ENCODE measurements at regions not wholly inside any gene's neighbourhood (a gene's known extent, or its start where the extent isn't known, plus 50 kb on each side); places are given as distances from the start of the nearest gene placed in this dataset.
A peak's percentile ranks its signal among the peaks of the same experiment; 100 is the strongest.

GRCh38 chr13:106916329-106916976, 348.5 kb upstream of the ARGLU1 start:
- DNase-seq = peak; percentile 58

DNA sequence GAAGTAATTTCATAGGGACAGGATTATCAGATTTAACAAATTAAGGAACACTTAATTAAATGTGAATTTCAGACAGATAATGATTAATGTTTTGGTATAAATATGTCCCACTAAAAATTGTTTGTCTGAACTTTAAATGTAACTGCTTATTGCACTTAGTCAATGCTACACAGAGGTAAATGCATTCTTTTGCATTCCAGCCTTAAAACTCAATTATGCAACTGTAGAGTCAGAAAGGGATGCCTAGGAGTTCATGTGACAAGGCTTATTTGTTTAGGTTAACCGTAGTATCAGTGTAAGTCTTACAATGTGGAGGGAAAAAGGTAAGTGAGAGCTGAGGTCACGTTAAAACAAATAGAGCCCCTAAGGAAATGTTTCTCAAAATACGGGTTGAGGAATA, 347.2 kb upstream of the ARGLU1 start:
- DNase-seq = no peak

GRCh38 chr13:106911627-106912026, 343.7 kb upstream of the ARGLU1 start:
- DNase-seq = peak; percentile 5

GRCh38 chr13:106911020-106911419, 343.1 kb upstream of the ARGLU1 start:
- no peak for DNase-seq

- DNase-seq = no peak
These were observed 338.6 kb upstream of the ARGLU1 start for GRCh38 chr13:106906426-106906996.

DNA sequence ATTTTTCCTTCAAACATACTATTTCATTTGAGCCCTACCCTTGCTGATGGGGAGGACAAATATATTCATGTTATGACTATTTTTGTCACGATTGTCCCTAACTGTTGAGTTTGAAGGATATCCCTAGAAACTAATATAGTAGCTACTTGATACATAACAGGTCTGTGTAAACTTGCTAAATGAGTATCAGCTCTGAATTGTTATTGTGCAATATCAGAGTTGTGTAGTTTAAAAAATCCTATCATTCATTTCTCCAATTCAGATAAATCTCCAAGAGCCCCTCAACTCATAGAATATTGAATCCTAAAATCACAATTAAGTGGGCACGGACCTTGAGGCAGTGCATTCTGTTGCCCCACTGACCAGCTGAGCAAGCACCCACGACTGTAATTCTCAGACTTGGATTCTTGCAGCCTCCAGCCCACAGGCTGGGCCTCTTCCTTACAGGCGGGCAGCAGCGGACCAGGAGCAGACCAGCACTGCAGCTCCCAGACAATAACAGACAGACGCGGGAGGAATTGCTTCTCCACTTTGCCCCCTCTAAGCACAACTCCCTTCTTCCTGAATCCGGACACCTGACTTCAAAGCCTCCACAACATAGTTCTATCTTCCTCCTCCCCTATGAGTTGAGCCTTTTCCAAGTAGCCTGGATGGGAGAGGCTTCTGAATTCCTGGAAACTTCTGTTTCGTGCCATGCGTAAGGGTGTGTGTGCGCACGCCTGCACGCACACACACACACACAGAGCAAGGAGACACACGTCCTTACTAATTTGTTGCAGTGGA, 337.6 kb upstream of the ARGLU1 start:
- no peak for DNase-seq

- no peak for DNase-seq
These were observed 331.5 kb upstream of the ARGLU1 start for GRCh38 chr13:106899442-106899841.

DNA sequence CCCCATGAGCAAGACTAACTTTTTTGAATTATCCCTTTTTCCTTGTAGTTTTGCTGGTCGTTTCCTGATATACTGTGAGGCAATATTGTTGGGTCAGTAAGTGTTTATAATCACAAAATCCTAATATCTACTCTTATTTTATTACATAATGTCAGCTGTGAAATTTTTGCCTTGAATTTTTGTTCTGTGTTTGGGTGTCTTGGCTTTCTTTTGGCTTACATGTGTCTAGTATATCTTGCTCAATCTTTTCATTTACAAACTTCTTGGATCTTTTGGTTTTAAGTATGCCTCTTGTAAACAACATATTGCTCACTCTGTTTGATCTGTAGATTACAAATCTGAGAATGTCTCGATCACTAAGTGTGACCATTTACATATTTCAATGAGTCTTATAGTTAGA, 330.3 kb upstream of the ARGLU1 start:
- DNase-seq = no peak

- no peak for DNase-seq
These were observed 320.2 kb upstream of the ARGLU1 start for GRCh38 chr13:106888148-106888547.

DNA sequence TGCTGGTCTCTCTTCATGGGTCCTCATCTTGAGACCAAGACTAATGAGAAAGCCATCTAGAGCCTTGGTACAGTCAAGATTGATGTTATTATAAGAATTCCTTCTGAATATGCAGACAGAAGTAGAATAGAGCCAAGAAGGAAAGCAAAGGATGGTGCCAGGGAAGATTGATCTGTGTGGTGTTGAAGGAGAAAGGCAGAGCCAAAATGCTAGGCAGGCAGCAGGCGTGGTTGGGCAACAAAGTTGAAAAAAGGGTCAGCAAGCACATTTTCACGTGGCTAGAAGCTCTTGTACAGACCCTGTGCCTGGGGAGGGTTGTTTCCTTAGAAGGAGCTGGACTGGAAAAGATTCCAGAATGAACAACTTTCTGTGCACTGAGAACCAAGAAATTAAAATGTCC, 319.7 kb upstream of the ARGLU1 start:
- DNase-seq = no peak

GRCh38 chr13:106883976-106884375, 316.0 kb upstream of the ARGLU1 start:
- no peak for DNase-seq

- DNase-seq = no peak
These were observed 314.3 kb upstream of the ARGLU1 start for GRCh38 chr13:106882246-106882645.

- DNase-seq = no peak
These were observed 311.9 kb upstream of the ARGLU1 start for GRCh38 chr13:106879806-106880205.

DNA sequence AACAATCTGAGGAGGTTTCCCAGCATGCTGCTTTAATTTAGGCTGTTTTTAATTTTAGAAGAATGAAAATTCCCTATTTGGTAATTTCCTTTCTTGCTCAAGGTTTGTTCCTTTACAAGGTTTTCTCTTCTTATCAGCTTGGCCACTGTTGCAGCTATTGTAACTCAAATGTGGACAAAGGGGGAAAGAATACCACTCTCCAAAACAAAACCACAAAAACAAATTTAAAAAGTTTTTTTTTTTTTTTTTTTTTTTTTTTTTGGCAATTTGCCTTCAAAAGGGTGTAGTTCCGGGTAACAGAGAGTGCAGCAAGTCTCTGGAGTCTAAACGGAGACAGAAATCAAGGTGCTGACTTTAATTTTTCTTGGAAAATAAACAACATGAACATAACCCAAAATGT, 306.4 kb upstream of the ARGLU1 start:
- DNase-seq = no peak

GRCh38 chr13:106873810-106874209, 305.9 kb upstream of the ARGLU1 start:
- no peak for DNase-seq

GRCh38 chr13:106867249-106867648, 299.3 kb upstream of the ARGLU1 start:
- DNase-seq = peak; percentile 2

DNA sequence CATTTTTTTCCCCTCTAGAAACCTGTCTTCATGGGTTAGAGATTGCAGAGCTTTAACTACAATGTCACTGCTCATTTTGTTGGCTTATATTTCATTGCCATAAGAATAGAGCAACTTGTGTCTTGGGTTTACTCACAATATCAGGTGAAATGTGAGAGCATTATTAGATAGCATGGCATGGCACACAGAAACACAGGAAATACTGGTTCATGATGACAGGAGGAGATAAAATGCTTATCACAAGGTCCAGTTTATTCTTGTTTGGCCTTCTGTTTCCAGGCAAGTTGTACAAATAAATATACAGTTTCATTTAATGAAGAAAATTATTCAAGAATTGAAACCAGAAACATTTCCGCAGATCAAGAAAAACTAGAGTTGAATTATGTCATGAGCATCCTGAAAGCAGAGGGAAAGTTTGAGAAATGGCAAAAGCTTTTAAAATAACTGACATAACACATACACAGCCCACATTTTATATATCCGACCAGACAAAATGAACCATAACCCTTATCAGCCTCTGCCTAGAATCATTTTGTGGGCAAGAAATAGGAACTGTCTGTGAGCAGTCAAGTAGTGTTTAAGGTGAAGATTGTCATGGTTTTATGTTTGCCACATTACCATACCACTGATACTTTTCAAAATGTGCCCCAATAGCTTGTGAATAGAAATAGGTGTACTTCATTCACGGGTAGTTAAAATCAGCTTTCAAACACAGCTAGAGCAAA, 297.9 kb upstream of the ARGLU1 start:
- no peak for DNase-seq

GRCh38 chr13:106859533-106859904, 291.6 kb upstream of the ARGLU1 start:
- DNase-seq = no peak

DNA sequence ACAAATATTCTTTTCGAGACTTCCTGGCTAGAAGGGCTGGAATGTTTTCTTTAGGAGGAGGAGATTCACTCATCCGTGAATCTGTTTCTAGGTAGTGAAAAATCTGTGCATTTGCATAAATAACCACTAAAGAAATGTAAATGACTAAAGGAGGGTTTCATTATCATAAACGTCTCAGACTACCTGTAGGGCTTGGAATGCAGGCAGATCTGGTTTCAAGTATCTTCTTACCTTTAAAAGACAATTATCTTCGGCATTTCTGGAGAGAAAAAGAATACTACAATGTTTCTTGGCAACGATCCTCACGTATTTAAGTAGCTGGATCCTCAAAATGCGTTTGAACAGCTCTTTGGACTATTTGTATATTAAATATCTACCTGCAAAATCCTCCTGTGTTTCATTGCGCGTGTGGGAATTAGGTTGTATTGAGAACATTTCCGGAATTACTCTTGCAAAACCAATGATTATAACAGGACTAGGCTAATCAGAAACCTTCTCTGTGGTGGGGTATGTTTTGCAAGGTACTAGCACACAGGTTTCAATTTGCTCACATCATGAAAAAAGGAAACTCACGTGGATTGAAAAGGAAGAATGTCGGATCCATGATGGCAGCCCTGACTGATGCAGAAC, 291.1 kb upstream of the ARGLU1 start:
- no peak for DNase-seq

- no peak for DNase-seq
These were observed 284.5 kb upstream of the ARGLU1 start for GRCh38 chr13:106852436-106852835.

GRCh38 chr13:106850973-106851650, 283.2 kb upstream of the ARGLU1 start:
- DNase-seq = peak; percentile 57

All from fibroblast of skin of right biceps (primary cell).